GM10248 (cell line): ENCODE measurements at regions not wholly inside any gene's neighbourhood (a gene's known extent, or its start where the extent isn't known, plus 50 kb on each side); places are given as distances from the start of the nearest gene placed in this dataset.

Experiments
- CTCF ChIA-PET: fragments of 300-600 bp; sonication (Branson Sonifier 250); formaldehyde crosslinking; extraction: SDS; loops from one replicate; lab custom pipeline; 2021; ENCODE audit warnings: antibody characterized with exemption; lab: Yijun Ruan, JAX
- POLR2A ChIA-PET: fragments of 350-650 bp; sonication (Branson Sonifier 250); formaldehyde crosslinking; extraction: SDS; loops from one replicate; lab custom pipeline; 2020; ENCODE audit warnings: antibody characterized with exemption; lab: Yijun Ruan, JAX
- DNase-seq: peaks from one replicate; pipeline ENCODE4 v3.0.0; 2012; ENCODE audit errors: extremely low spot score
- TF ChIP-seq, protein P1 (sequence below): IDR thresholded peaks from 2 replicates; pipeline ENCODE4 v1.5.1; 2012; ENCODE audit warnings: mild to moderate bottlenecking, low read depth; ENCODE audit errors: extremely low read depth, missing control alignments, control extremely low read depth

DNA sequence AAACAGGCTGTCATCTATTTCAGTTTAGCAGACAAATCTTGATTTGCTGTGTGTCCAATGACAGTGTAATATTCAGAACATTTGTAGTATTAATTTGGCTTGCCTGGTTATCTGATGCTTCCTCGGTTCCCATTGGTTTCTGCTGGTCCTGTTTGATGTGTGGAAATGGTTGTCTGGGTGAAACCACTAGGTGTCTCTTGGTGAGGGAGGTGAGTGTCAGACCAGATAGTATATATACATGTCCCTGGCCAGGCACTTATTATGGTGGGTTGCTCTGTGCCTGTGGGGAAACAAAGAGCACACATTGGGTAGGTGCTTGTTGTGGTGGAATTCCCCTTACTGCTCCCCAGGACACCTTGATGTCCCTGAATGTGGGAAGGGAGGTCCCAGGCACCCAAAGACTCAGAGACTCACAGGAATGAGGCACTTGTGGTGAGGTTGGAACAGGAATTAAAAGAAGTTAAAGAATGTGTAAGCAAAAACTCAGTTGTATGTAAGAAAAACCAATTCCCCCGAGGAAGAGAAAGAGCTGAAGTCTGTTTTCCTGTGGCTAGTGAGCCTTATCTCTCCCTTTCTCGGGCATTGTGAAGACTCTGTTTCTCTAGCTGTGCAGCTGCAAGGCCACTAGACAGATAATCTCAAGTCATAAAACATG lies 1519.1 kb downstream of the BRINP3 start:
- CTCF ChIA-PET = no interaction called here
- no peak for DNase-seq
- TF ChIP-seq, protein P1, sequence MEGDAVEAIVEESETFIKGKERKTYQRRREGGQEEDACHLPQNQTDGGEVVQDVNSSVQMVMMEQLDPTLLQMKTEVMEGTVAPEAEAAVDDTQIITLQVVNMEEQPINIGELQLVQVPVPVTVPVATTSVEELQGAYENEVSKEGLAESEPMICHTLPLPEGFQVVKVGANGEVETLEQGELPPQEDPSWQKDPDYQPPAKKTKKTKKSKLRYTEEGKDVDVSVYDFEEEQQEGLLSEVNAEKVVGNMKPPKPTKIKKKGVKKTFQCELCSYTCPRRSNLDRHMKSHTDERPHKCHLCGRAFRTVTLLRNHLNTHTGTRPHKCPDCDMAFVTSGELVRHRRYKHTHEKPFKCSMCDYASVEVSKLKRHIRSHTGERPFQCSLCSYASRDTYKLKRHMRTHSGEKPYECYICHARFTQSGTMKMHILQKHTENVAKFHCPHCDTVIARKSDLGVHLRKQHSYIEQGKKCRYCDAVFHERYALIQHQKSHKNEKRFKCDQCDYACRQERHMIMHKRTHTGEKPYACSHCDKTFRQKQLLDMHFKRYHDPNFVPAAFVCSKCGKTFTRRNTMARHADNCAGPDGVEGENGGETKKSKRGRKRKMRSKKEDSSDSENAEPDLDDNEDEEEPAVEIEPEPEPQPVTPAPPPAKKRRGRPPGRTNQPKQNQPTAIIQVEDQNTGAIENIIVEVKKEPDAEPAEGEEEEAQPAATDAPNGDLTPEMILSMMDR = no peak
- POLR2A ChIA-PET = no interaction called here

DNA sequence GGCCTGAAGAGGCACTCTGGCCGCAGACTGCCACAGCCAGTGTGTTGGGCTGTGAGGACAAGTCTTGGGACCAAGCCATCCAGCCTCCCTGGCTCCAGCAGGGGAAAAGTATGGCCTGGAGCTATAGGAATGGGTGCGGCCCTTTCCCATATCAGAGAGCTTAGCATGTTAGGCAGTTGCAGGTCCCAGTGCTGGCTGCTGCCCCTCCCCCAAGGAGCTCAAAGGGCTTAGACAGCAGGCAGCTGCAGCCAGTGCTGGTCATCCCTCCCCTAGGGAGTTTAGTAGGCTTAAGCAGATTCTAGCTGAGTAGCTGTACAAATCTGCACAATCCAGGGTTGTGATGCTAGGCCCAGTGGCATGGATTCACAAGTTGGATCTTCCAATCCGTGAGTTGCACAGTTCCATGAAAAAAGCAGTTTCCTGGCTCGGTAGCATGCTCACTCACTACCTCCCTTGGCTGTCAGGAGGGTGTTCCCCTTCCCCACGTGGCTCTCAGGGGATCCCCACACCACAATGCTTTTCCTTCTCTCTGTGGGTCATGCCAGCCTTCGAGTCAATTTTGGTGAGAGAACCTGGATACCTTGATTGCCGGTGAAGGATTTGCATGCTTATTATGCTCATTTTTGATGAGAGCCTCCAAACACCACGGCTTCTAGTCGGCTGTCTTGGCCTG lies 1490.8 kb downstream of the BRINP3 start:
- DNase-seq = no peak
- ChIA-PET CTCF (no interaction called here), POLR2A (no interaction called here)
- TF ChIP-seq, protein P1 = no peak

- no peak for DNase-seq
- TF ChIP-seq, protein P1 = no peak
- ChIA-PET CTCF (no interaction called here), POLR2A (no interaction called here)
Observed at GRCh38 chr1:188988589-188988988, 1489.1 kb downstream of the BRINP3 start.

DNA sequence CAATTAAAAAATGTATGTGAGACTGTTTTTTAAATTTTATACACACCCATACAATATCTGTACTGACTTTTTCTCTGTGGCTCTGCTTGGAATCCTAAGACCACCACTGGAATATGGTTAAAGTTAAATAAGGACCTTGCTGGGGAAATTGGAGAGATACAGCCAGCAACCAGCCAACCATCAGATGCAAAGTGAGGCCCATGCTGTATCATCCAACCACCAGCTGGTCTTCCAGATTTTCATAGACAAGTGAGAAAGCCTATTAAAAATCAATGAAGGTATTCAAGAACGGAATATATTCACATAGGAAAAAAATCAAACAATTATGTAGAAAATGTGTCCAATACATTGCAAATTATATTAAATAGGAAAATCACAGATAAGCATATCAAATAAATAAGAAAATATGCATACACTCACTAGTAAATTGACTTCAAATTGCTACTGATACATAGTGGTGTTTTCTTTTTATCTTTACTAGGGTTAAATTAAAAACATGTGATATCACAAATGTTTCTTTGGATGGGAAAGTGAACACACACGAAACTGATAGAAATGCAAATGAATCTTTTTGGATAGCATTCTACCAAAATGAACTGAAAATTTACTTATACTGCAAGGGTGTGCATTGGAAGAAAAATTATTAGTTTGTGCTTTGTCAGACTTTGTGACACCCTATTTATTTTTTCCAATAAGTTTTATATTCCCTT lies 1486.3 kb downstream of the BRINP3 start:
- CTCF ChIA-PET = no interaction called here
- POLR2A ChIA-PET = no interaction called here
- no peak for DNase-seq

DNA sequence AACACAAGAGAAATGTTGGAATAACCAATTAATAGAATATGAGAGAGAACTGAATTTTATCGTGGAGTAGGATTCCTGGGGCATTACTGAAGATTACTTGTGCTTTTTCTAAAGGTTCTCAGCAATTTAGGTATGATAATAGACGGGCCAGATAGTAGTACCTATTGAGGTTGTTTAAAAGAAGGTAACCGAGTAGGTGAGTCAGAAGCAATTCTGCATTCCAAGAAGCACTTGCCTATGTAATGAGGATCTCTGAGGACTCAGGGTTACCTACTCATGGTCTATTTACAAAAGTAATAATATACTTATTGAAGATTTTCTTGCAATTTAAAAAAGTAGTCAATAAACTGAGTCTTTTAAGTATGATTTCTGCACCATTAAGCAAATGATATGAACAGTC lies 1469.8 kb downstream of the BRINP3 start:
- POLR2A ChIA-PET = no interaction called here

More for the DNA sequence above, 1486.3 kb downstream of the BRINP3 start:
- TF ChIP-seq, protein P1 = no peak

GRCh38 chr1:189021577-189021976 lies 1456.1 kb downstream of the BRINP3 start:
- CTCF ChIA-PET = no interaction called here
- POLR2A ChIA-PET = no interaction called here
- TF ChIP-seq, protein P1 = no peak
- no peak for DNase-seq

More for the DNA sequence above, 1469.8 kb downstream of the BRINP3 start:
- TF ChIP-seq, protein P1 = no peak
- DNase-seq = no peak
- CTCF ChIA-PET = no interaction called here
